ENCODE measurements at regions not wholly inside any gene's neighbourhood (a gene's known extent, or its start where the extent isn't known, plus 50 kb on each side); places are given as distances from the start of the nearest gene placed in this dataset.

- Histone ChIP-seq H3K9me3 (no peaks in the 10 kb centered on the region), H3K27ac (no peak overlapping the region), H3K4me3 (no peak overlapping the region), H3K36me3 (no peaks in the 10 kb centered on the region), H3K4me1 (replicated peaks) (no peaks in the 10 kb centered on the region), H3K27me3 (replicated peaks; ENCODE audit: insufficient read depth) (no peaks in the 10 kb centered on the region)
- intact Hi-C loops (cut with DNase I): no loop called here
- WGBS: 86% methylated on average over 2 of the region's 2 CpGs
- TF ChIP-seq POLR2A (IDR thresholded peaks at IDR 0.05) (no peak), CTCF (IDR thresholded peaks at IDR 0.05) (no peak), POLR2AphosphoS5 (IDR thresholded peaks at IDR 0.05) (no peak)
- DNase-seq (ENCODE audit: low spot score): no peak
Measured at GRCh38 chr5:51644976-51645375, 261.7 kb downstream of the ISL1 start.

DNA sequence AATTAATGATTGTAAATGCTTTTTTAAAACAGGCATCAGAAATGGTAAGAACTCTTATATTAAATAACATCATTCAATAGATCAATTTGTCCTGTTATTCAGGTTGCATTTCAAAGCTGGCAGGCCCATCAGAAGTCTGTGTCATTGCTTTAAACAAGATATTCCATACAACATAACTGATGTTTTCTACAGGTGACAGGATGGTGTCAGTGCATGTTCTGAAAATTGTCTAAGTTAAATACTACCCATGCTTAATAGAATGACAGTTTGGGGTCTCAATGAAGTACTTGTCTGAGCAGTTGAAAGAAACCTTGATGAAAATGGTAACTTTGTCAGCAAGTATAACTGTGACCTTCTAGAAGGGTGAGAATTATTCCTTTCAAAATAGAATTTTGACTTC lies 263.2 kb downstream of the ISL1 start:
- Histone ChIP-seq H3K4me3 (no peak overlapping the region), H3K4me1 (replicated peaks) (no peaks in the 10 kb centered on the region), H3K36me3 (no peaks in the 10 kb centered on the region), H3K27me3 (replicated peaks; ENCODE audit: insufficient read depth) (no peaks in the 10 kb centered on the region), H3K27ac (no peak overlapping the region), H3K9me3 (no peaks in the 10 kb centered on the region)
- intact Hi-C loops (cut with DNase I): no loop called here
- no peak for TF ChIP-seq POLR2A (IDR thresholded peaks at IDR 0.05)
- no peak for TF ChIP-seq POLR2AphosphoS5 (IDR thresholded peaks at IDR 0.05)
- no peak for TF ChIP-seq CTCF (IDR thresholded peaks at IDR 0.05)
- DNase-seq (ENCODE audit: low spot score): no peak

- TF ChIP-seq POLR2AphosphoS5 (IDR thresholded peaks at IDR 0.05) (no peak), CTCF (IDR thresholded peaks at IDR 0.05) (no peak), POLR2A (IDR thresholded peaks at IDR 0.05) (no peak)
- Histone ChIP-seq H3K4me1 (replicated peaks) (no peaks in the 10 kb centered on the region), H3K9me3 (no peaks in the 10 kb centered on the region), H3K27ac (no peak overlapping the region), H3K36me3 (no peaks in the 10 kb centered on the region), H3K27me3 (replicated peaks; ENCODE audit: insufficient read depth) (no peaks in the 10 kb centered on the region), H3K4me3 (no peak overlapping the region)
- 46% methylated on average over 1 of the region's 1 CpG for WGBS
- intact Hi-C loops (cut with DNase I): no loop called here
- DNase-seq (ENCODE audit: low spot score): no peak
Measured at GRCh38 chr5:51650824-51651223, 267.6 kb downstream of the ISL1 start.

DNA sequence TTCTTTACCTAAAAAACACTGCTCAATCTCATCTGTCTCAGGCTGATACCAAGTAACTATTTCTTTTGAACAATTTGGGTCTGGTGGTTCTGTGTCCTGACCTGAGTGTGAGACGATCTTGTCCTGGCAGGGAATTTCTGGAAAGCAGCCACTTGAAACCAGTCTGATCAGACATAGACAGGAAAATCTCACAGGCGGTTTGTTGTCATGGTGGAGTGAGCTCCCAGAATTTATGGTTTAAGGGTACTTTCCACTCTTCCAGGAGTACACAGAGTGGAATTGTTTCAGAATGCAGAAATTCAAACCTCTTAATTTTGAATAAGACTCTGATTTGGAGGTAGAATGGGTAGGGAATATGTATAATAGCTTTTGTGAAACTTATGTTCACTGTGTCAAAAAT lies 268.2 kb downstream of the ISL1 start:
- H3K4me3 ChIP-seq: no peak overlapping the region
- peak; percentile 30 for DNase-seq (ENCODE audit: low spot score)
- no peaks in the 10 kb centered on the region for H3K36me3 ChIP-seq
- no peaks in the 10 kb centered on the region for H3K9me3 ChIP-seq
- no peak overlapping the region for H3K27ac ChIP-seq
- WGBS: 23% methylated on average over 2 of the region's 2 CpGs
- intact Hi-C loops (cut with DNase I): no loop called here
- H3K4me1 ChIP-seq (replicated peaks): no peaks in the 10 kb centered on the region
- no peaks in the 10 kb centered on the region for H3K27me3 ChIP-seq (replicated peaks; ENCODE audit: insufficient read depth)
- TF ChIP-seq POLR2AphosphoS5 (IDR thresholded peaks at IDR 0.05) (no peak), CTCF (IDR thresholded peaks at IDR 0.05) (no peak), POLR2A (IDR thresholded peaks at IDR 0.05) (no peak)

- intact Hi-C loops (cut with DNase I): no loop called here
- DNase-seq (ENCODE audit: low spot score): no peak
- Histone ChIP-seq H3K4me3 (no peak overlapping the region), H3K4me1 (replicated peaks) (no peaks in the 10 kb centered on the region), H3K36me3 (no peaks in the 10 kb centered on the region), H3K9me3 (no peaks in the 10 kb centered on the region), H3K27ac (no peak overlapping the region), H3K27me3 (replicated peaks; ENCODE audit: insufficient read depth) (no peaks in the 10 kb centered on the region)
- whole genome bisulfite sequencing: 16% methylated on average over 2 of the region's 2 CpGs
- TF ChIP-seq POLR2AphosphoS5 (IDR thresholded peaks at IDR 0.05) (no peak), POLR2A (IDR thresholded peaks at IDR 0.05) (no peak), CTCF (IDR thresholded peaks at IDR 0.05) (no peak)
Measured at GRCh38 chr5:51651889-51652288, 268.6 kb downstream of the ISL1 start.

All from prostate gland (tissue), 2 donors.